HCT116 (cell line): ENCODE measurements at regions not wholly inside any gene's neighbourhood (a gene's known extent, or its start where the extent isn't known, plus 50 kb on each side); places are given as distances from the start of the nearest gene placed in this dataset.
"Not testable (repeated sequence)": the region's sequence is repeated elsewhere in the genome, so short reads cannot be mapped to it uniquely, and the experiment has no call there.

ENCODE experiments used
- ATAC-seq: fragments of 200-7000 bp; cut with Tn5 transposase; 2 replicates; pipeline ENCODE4 v1.9.1; 2020; ENCODE audit warnings: mild to moderate bottlenecking, moderate library complexity
- BruUV-seq: library from RNA; stranded (reverse); fragments of 400-500 nt; replicated peaks from 2 replicates; lab custom pipeline; 2021; lab: Mats Ljungman, UMichigan
- CTCF ChIA-PET: fragments of 300-600 bp; sonication (Branson Sonifier 250); formaldehyde crosslinking; loops from one replicate; lab custom pipeline; 2021; ENCODE audit warnings: antibody characterized with exemption; lab: Charles Lee
- POLR2A ChIA-PET: fragments of 300-600, 350-600 bp; sonication (Branson Sonifier 250); formaldehyde crosslinking; loops from one replicate; lab custom pipeline; 2021; ENCODE audit warnings: antibody characterized with exemption; lab: Charles Lee
- RAD21 ChIA-PET, 2 experiments: fragments of 300-600 bp; sonication (Branson Sonifier 250); formaldehyde crosslinking; loops; one replicate each; lab custom pipeline; 2023; ENCODE audit warnings: low total read pairs in 2 of 2; ENCODE audit not compliant: uncharacterized antibody in 2 of 2, unreplicated experiment in 2 of 2, low non-redundant PET in 1 of 2; lab: Charles Lee
- DNase-seq: peaks from one replicate; pipeline ENCODE4 v3.0.0-alpha.2; 2010; ENCODE audit warnings: low read depth, low spot score
- H2AFZ ChIP-seq: fragments of 200-600 bp; shearing (Covaris generic), sonication (generic); 2 replicates; pipeline ENCODE4 v1.6.1; 2017; ENCODE audit warnings: low read depth, mixed run types, mixed read lengths, antibody characterized with exemption, low read length; ENCODE audit not compliant: poor library complexity, severe bottlenecking
- H3K27ac ChIP-seq: 2 replicates; pipeline ENCODE4 v1.5.1; 2012; ENCODE audit warnings: low read depth, low read length
- H3K27me3 ChIP-seq: fragments of 200-600 bp; sonication (generic); 2 replicates; pipeline ENCODE4 v1.6.1; 2016; ENCODE audit warnings: mixed run types, low read length, mixed read lengths; ENCODE audit not compliant: insufficient read depth
- H3K36me3 ChIP-seq, 2 experiments: fragments of 200-500 bp in 1 of 2; fragments of 200-600 bp in 1 of 2; sonication (Bioruptor generic) in 1 of 2; sonication (generic) in 1 of 2; 2 replicates each; pipeline versions ENCODE4 v1.5.1 to v1.6.1; 2014 to 2016; ENCODE audit warnings: low read length in 2 of 2, inconsistent platforms in 1 of 2, mixed read lengths in 1 of 2, mixed run types in 1 of 2; ENCODE audit not compliant: insufficient read depth in 2 of 2, control insufficient read depth in 1 of 2
- H3K4me1 ChIP-seq, 2 experiments: fragments of 200-600 bp in 1 of 2; sonication (generic) in 1 of 2; 2 replicates each; pipeline versions ENCODE4 v1.5.1 to v1.6.1; 2012 to 2017; ENCODE audit warnings: low read length in 2 of 2, inconsistent platforms in 1 of 2, mild to moderate bottlenecking in 1 of 2, mixed read lengths in 1 of 2, mixed run types in 1 of 2, moderate library complexity in 1 of 2; ENCODE audit not compliant: insufficient read depth in 2 of 2, control insufficient read depth in 1 of 2
- H3K4me2 ChIP-seq: fragments of 200-600 bp; sonication (generic); 2 replicates; pipeline ENCODE4 v1.6.1; 2017; ENCODE audit warnings: mixed run types, low read length, mixed read lengths
- H3K4me3 ChIP-seq, 2 experiments: fragments of 200-600 bp in 1 of 2; sonication (generic) in 1 of 2; replicated peaks in 1 of 2; 2 replicates each; pipeline ENCODE4 v1.5.1; 2011 to 2016; ENCODE audit warnings: low read length in 2 of 2, control low read depth in 1 of 2, low read depth in 1 of 2, mild to moderate bottlenecking in 1 of 2, mixed read lengths in 1 of 2, mixed run types in 1 of 2
- H3K79me2 ChIP-seq: fragments of 200-600 bp; sonication (generic); 2 replicates; pipeline ENCODE4 v1.6.1; 2017; ENCODE audit warnings: mild to moderate bottlenecking, mixed run types, low read length, moderate library complexity, mixed read lengths; ENCODE audit not compliant: insufficient read depth
- H3K9ac ChIP-seq: fragments of 200-600 bp; sonication (generic); 2 replicates; pipeline ENCODE4 v1.6.1; 2016; ENCODE audit warnings: low read length, mixed read lengths
- H3K9me2 ChIP-seq: fragments of 200-600 bp; sonication (generic), shearing (Covaris generic); 2 replicates; pipeline ENCODE4 v1.6.1; 2017; ENCODE audit warnings: mixed run types, mild to moderate bottlenecking, moderate library complexity; ENCODE audit not compliant: insufficient read depth
- H3K9me3 ChIP-seq, 2 experiments: fragments of 200-500 bp in 1 of 2; fragments of 200-600 bp in 1 of 2; sonication (Bioruptor generic) in 1 of 2; sonication (generic) in 1 of 2; 2 replicates each; pipeline ENCODE4 v1.6.1; 2014 to 2017; ENCODE audit warnings: low read length in 2 of 2, mixed read lengths in 2 of 2, inconsistent platforms in 1 of 2, low read depth in 1 of 2, mild to moderate bottlenecking in 1 of 2, mixed run types in 1 of 2, moderate library complexity in 1 of 2; ENCODE audit not compliant: control insufficient read depth in 1 of 2, insufficient read depth in 1 of 2
- H4K20me1 ChIP-seq: fragments of 200-600 bp; sonication (generic), shearing (Covaris generic); 2 replicates; pipeline ENCODE4 v1.6.1; 2017; ENCODE audit warnings: mixed run types, mild to moderate bottlenecking, moderate library complexity; ENCODE audit not compliant: insufficient read depth
- CBX3 ChIP-seq: IDR thresholded peaks from 2 replicates; pipeline ENCODE4 v1.6.1; 2012; ENCODE audit warnings: low read depth
- ELF1 ChIP-seq: IDR thresholded peaks from 2 replicates; pipeline ENCODE4 v1.6.1; 2012; ENCODE audit warnings: low read depth, borderline replicate concordance
- EZH2 ChIP-seq: fragments of 200-600 bp; sonication (generic); IDR thresholded peaks from 2 replicates; pipeline ENCODE4 v1.6.1; 2017; ENCODE audit warnings: antibody characterized with exemption, mixed run types
- EZH2phosphoT487 ChIP-seq: fragments of 200-600 bp; IDR thresholded peaks from 2 replicates; pipeline ENCODE4 v1.6.1; 2018; ENCODE audit warnings: antibody characterized with exemption, borderline replicate concordance
- RAD21 ChIP-seq: IDR thresholded peaks from 2 replicates; pipeline ENCODE4 v1.6.1; 2012; ENCODE audit warnings: low read depth, mild to moderate bottlenecking
- SIN3A ChIP-seq: IDR thresholded peaks from 2 replicates; pipeline ENCODE4 v1.6.1; 2012; ENCODE audit warnings: low read depth
- SP1 ChIP-seq: IDR thresholded peaks from 2 replicates; pipeline ENCODE4 v1.6.1; 2012; ENCODE audit warnings: low read depth
- SRF ChIP-seq: IDR thresholded peaks from 2 replicates; pipeline ENCODE4 v1.6.1; 2012; ENCODE audit warnings: low read depth
- TCF7L2 ChIP-seq: IDR thresholded peaks from 2 replicates; pipeline ENCODE4 v1.7.0; 2011; ENCODE audit warnings: borderline replicate concordance, inconsistent platforms; ENCODE audit not compliant: insufficient read depth, insufficient read length; ENCODE audit errors: extremely low read depth
- YY1 ChIP-seq: IDR thresholded peaks from 2 replicates; pipeline ENCODE4 v1.6.1; 2011; ENCODE audit warnings: low read length, low read depth, moderate library complexity, mild to moderate bottlenecking; ENCODE audit not compliant: insufficient replicate concordance; ENCODE audit errors: extremely low read depth
- ZFX ChIP-seq: fragments of 450-650 bp; IDR thresholded peaks from 2 replicates; pipeline ENCODE4 v1.6.1; 2017
- intact Hi-C: fragments of 100-400 bp; cut with micrococcal nuclease; formaldehyde crosslinking; loops from 2 replicates; pipeline ENCODE4 v1.10.0; 2022
- TF ChIP-seq, protein P1 (sequence below): IDR thresholded peaks from 2 replicates; pipeline ENCODE4 v1.6.1; 2012
- TF ChIP-seq, protein P2 (sequence below), 3 experiments: fragments of 200-600 bp in 1 of 3; sonication (generic) in 1 of 3; IDR thresholded peaks in 2 of 3; conservative IDR thresholded peaks in 1 of 3; 2 replicates each; pipeline ENCODE4 v1.5.1; 2012 to 2017; ENCODE audit warnings: low read depth in 2 of 3, low read length in 2 of 3, antibody characterized with exemption in 1 of 3, borderline replicate concordance in 1 of 3, control low read depth in 1 of 3, mild to moderate bottlenecking in 1 of 3, mixed read lengths in 1 of 3, mixed run types in 1 of 3, moderate library complexity in 1 of 3; ENCODE audit not compliant: insufficient read depth in 1 of 3

DNA sequence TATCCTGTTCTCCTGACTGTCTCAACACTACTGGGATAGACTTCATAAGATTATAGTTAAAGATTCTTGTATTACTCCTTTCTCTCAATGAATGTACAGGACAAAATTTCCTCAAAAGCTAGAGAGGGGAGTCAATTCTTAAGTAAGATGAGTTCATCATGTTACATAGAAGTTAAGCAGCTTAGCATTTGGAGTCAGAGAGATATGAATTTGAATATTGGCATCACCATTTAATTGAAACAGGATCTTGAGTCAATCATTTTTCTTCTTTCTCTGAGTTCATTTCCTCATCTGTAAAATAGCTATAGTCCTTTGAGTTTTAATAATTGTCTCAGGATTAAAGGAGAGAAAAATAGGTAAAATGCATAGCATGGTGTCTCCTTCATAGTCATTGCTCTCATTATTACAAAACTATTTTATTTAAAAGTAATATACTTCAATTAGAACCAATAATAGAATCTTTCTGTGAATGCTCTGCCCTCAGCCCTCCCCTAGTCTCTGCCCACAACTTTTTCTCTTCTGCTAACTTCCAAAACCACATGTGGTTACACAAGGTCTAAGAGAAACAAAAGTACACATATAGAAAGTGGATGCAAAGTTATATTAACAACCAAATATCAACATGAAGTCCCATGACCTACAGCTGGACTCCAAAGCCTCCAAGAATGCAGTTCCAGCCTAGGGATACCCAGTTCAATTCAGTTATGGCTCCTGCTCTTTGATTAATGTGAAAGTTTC lies 265.6 kb downstream of the TLE1 start:
- DNase-seq (no peak), ATAC-seq (no peak)
- no peak overlapping the region for H3K9ac ChIP-seq
- ChIA-PET CTCF (no interaction called here), POLR2A (no interaction called here), RAD21 (no interaction called here)
- no peaks in the 10 kb centered on the region; a peak in 2 of 4 replicates for H3K9me3 ChIP-seq
- H3K4me3 ChIP-seq = no peak overlapping the region
- no peaks in the 10 kb centered on the region for H4K20me1 ChIP-seq
- H3K79me2 ChIP-seq = no peaks in the 10 kb centered on the region
- BruUV-seq = no TSS peak
- no peaks in the 10 kb centered on the region for H3K36me3 ChIP-seq
- H3K27me3 ChIP-seq = no peaks in the 10 kb centered on the region
- H3K27ac ChIP-seq = no peak overlapping the region
- H3K4me2 ChIP-seq = no peak overlapping the region
- no peaks in the 10 kb centered on the region for H3K9me2 ChIP-seq
- no peak overlapping the region for H2AFZ ChIP-seq
- H3K4me1 ChIP-seq = no peaks in the 10 kb centered on the region
- TF ChIP-seq YY1 = no peak
- TF ChIP-seq SP1 = no peak
- no peak for TF ChIP-seq ZFX
- TF ChIP-seq SRF = no peak
- TF ChIP-seq SIN3A = no peak
- no peak for TF ChIP-seq CBX3
- TF ChIP-seq, protein P1, sequence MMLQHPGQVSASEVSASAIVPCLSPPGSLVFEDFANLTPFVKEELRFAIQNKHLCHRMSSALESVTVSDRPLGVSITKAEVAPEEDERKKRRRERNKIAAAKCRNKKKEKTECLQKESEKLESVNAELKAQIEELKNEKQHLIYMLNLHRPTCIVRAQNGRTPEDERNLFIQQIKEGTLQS = no peak
- TF ChIP-seq RAD21 = no peak
- TF ChIP-seq, protein P2, sequence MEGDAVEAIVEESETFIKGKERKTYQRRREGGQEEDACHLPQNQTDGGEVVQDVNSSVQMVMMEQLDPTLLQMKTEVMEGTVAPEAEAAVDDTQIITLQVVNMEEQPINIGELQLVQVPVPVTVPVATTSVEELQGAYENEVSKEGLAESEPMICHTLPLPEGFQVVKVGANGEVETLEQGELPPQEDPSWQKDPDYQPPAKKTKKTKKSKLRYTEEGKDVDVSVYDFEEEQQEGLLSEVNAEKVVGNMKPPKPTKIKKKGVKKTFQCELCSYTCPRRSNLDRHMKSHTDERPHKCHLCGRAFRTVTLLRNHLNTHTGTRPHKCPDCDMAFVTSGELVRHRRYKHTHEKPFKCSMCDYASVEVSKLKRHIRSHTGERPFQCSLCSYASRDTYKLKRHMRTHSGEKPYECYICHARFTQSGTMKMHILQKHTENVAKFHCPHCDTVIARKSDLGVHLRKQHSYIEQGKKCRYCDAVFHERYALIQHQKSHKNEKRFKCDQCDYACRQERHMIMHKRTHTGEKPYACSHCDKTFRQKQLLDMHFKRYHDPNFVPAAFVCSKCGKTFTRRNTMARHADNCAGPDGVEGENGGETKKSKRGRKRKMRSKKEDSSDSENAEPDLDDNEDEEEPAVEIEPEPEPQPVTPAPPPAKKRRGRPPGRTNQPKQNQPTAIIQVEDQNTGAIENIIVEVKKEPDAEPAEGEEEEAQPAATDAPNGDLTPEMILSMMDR (IDR thresholded peaks at IDR 0.05 in 2 of 3, conservative IDR thresholded peaks at IDR 0.05 in 1 of 3; ENCODE audit: borderline replicate concordance in 1 of 3, insufficient read depth in 1 of 3, low read depth in 2 of 3, low read length in 2 of 3) = no peak
- no peak for TF ChIP-seq EZH2
- TF ChIP-seq EZH2phosphoT487 = no peak
- TF ChIP-seq ELF1 = no peak
- TF ChIP-seq TCF7L2 = no peak
- intact Hi-C loops = no loop called here

DNA sequence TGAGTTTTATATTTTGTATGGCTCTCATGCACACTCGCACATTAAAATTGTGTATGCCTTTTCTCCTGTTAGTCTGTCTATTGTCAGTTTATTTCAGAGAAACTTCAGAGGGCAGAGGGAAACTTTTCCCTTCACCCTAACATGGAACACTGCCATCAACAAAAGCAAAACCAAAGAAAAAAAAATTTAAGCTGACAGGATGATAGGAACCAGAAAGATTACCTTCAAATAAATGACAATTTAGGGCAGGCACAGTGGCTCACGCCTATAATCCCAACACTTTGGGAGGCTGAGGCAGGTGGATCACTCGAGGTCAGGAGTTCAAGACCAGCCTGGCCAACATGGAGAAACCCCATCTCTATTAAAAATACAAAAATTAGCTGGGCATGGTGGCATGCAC lies 268.3 kb downstream of the TLE1 start:
- H3K27ac ChIP-seq, DNase-seq, H3K9me3 ChIP-seq, intact Hi-C loops, H3K36me3 ChIP-seq, H2AFZ ChIP-seq, POLR2A ChIA-PET, H3K4me1 ChIP-seq, H3K9me2 ChIP-seq, H3K4me3 ChIP-seq, RAD21 ChIA-PET, BruUV-seq, CTCF ChIA-PET, H3K9ac ChIP-seq, H3K4me2 ChIP-seq, H3K79me2 ChIP-seq, ATAC-seq, H4K20me1 ChIP-seq, H3K27me3 ChIP-seq: not testable (repeated sequence)
